IPS DF 6.9 (cell line): ENCODE measurements at regions not wholly inside any gene's neighbourhood (a gene's known extent, or its start where the extent isn't known, plus 50 kb on each side); places are given as distances from the start of the nearest gene placed in this dataset.
"Not testable (repeated sequence)": the region's sequence is repeated elsewhere in the genome, so short reads cannot be mapped to it uniquely, and the experiment has no call there.

Experiments
- DNase-seq: peaks from one replicate; pipeline ENCODE4 v3.0.0-alpha.2; 2013; ENCODE audit warnings: low read depth, low spot score
- H3K27ac ChIP-seq: one replicate; pipeline ENCODE4 v1.5.1; 2013; ENCODE audit warnings: low read length, control low read depth
- H3K27me3 ChIP-seq: 2 replicates; pipeline ENCODE4 v1.6.1; 2013; ENCODE audit warnings: mild to moderate bottlenecking, low read length; ENCODE audit not compliant: control insufficient read depth, insufficient read depth
- H3K36me3 ChIP-seq: 2 replicates; pipeline ENCODE4 v1.6.1; 2013; ENCODE audit warnings: low read length; ENCODE audit not compliant: control insufficient read depth, insufficient read depth
- H3K4me1 ChIP-seq: 2 replicates; pipeline ENCODE4 v1.6.1; 2013; ENCODE audit warnings: low read length; ENCODE audit not compliant: control insufficient read depth, insufficient read depth
- H3K4me3 ChIP-seq: 2 replicates; pipeline ENCODE4 v1.5.1; 2013; ENCODE audit warnings: mild to moderate bottlenecking, low read length
- H3K9me3 ChIP-seq: 2 replicates; pipeline ENCODE4 v1.6.1; 2013; ENCODE audit warnings: low read length, inconsistent platforms; ENCODE audit not compliant: control insufficient read depth, insufficient read depth
- WGBS: extraction: QIAGEN DNeasy Blood & Tissue Kit; methylation state at CpG from one replicate; pipeline ENCODE4 v1.1.7; 2013; ENCODE audit warnings: mixed read lengths, missing lambda C conversion rate; ENCODE audit not compliant: insufficient read length, insufficient coverage; 5-methylcytosine and 5-hydroxymethylcytosine counted together

DNA sequence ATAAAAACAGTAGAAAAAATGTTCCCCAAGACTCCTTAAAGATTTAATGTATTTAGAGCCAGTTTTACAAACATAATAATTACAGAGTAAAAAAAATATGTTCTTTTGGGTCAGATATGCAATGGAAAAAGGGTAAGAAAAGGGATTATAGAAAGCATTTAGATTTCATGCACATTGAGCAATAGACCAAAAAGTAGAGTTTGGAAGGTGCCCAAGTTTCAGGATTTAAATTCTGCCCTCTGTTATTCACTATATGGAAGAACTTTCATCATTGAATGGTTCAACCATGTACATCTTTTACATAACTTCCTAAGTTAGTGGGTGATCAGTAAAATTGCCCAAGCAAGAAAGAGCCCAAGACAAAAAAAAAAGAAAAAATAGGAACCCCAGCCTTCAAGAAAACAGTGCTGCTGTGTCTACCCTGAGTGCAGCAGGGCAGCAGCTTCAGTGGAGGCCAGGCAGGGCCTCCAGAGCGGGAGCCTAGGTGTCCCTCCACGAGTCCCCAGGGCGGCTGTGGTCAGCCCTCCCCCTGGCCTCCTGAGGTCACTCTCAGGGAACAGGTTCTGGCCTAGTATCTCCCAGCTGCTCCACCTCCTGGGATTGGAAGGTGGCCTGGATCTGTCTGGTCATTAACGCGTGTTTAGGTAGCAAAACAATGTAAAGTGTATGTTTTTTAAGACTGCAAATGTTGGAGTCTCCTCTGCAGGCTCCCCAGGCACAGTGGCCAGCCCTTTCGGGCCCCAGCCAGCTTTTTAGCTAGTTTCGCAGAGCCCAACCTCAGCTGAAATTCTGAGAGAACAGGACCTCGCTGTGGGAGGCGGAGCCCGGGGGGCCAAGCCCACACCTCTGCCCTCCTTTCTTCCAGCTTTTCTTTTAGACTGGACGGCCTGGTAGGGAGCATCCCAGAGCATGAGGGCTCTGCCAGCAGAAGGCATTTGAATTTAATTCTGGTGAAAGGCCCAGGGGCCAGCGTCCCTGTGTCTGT lies 77.3 kb downstream of the TEX51 start:
- Histone ChIP-seq H3K27ac (no peak overlapping the region), H3K9me3 (no peaks in the 10 kb centered on the region), H3K27me3 (no peaks in the 10 kb centered on the region), H3K4me3 (no peak overlapping the region), H3K36me3 (no peaks in the 10 kb centered on the region), H3K4me1 (no peaks in the 10 kb centered on the region)
- WGBS, result no CpG with 5 or more reads among the region's 12 CpGs
- DNase-seq, result no peak

DNA sequence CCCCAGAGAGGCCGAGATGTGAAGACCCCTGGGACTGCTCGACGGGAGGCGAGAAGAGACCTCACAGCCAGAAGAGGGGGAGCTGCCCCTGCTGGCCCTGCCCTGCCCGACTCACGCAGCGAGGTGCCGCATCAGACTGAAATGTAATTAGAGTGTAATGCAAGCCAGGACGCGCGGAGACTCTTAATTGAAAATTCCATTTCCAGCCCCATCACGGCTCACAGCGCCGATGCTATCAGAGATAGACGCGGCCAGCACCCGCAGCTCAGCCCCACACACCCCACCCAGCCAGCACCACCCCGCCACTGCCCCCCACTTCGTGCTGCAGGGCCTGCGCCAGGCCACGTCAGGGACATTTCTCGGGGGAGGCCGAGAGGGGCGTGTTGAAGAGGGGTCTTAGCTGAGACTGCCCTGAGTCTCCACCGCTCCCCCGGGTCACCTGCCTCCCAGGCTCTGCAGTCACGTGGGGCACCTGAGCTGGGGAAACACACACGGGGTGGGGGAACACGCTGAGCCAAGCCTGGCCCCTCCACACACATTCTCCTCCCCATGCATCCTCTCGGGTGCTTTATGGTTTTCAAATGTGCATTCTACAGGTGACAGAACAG lies 78.1 kb downstream of the TEX51 start:
- Histone ChIP-seq H3K4me1 (no peaks in the 10 kb centered on the region), H3K36me3 (no peaks in the 10 kb centered on the region), H3K27ac (no peak overlapping the region), H3K9me3 (no peaks in the 10 kb centered on the region), H3K27me3 (no peaks in the 10 kb centered on the region), H3K4me3 (no peak overlapping the region)
- no CpG with 5 or more reads among the region's 30 CpGs for WGBS
- DNase-seq, result no peak

- WGBS, result no CpG with 5 or more reads among the region's 4 CpGs
- Histone ChIP-seq H3K9me3 (no peaks in the 10 kb centered on the region), H3K27ac (no peak overlapping the region), H3K36me3 (no peaks in the 10 kb centered on the region), H3K4me3 (no peak overlapping the region), H3K4me1 (no peaks in the 10 kb centered on the region), H3K27me3 (no peaks in the 10 kb centered on the region)
- DNase-seq, result no peak
These were observed 79.6 kb downstream of the TEX51 start for GRCh38 chr2:126978333-126978732.

- DNase-seq, result no peak
- no peaks in the 10 kb centered on the region for H3K36me3 ChIP-seq
- H3K9me3 ChIP-seq, result no peaks in the 10 kb centered on the region
- H3K4me3 ChIP-seq, result no peak overlapping the region
- no CpG with 5 or more reads among the region's 7 CpGs for WGBS
- H3K27me3 ChIP-seq, result no peaks in the 10 kb centered on the region
- H3K27ac ChIP-seq, result no peak overlapping the region
- H3K4me1 ChIP-seq, result no peaks in the 10 kb centered on the region
These were observed 80.6 kb downstream of the TEX51 start for GRCh38 chr2:126979039-126980003.

DNA sequence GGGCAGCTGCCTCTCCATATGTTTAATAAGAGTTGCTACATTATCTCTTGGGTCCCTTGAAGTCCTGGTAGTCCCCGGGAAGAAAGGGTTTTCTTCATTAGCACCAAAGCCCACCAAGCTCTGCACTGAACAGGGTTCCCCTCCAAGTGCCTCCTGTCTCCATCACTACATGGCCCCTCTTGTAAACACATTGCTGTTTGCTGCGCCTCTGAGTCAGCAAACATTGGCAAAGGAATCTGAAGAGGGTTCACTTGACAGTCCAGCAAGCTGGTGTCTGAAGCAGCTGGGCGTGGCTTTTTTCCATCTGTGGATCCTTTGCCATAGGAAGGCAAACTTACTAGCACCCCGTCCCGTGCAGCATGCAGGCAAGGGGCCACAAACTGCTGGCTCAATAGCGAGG lies 82.8 kb downstream of the TEX51 start:
- Histone ChIP-seq H3K36me3 (no peaks in the 10 kb centered on the region), H3K4me3 (no peak overlapping the region), H3K27me3 (no peaks in the 10 kb centered on the region), H3K27ac (no peak overlapping the region), H3K9me3 (no peaks in the 10 kb centered on the region), H3K4me1 (no peaks in the 10 kb centered on the region)
- DNase-seq, result no peak
- WGBS, result no CpG with 5 or more reads among the region's 6 CpGs

DNA sequence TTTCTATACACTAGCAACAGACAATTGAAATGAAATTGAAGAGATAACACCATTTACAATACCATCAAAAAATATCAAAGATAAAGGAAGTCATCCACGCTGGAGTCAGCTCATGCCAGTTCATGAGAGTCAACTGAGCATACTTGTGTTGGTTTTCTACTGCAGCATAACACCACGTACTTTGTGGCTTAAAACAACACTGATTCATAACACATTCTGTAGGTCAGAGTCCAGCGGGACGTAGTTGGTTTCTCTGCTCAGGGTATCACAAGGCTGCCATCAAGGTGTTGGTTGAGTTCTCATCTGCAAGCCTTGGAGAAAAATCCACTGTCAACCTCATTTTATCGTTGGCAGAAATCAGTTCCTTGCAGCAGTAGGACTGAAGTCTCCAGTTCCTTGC lies 84.2 kb downstream of the TEX51 start:
- no peaks in the 10 kb centered on the region for H3K4me1 ChIP-seq
- H3K9me3 ChIP-seq, result no peaks in the 10 kb centered on the region
- H3K36me3 ChIP-seq, result no peaks in the 10 kb centered on the region
- H3K4me3 ChIP-seq, result no peak overlapping the region
- H3K27me3 ChIP-seq, result no peaks in the 10 kb centered on the region
- no peak overlapping the region for H3K27ac ChIP-seq
- no peak for DNase-seq
- no CpG with 5 or more reads among the region's 5 CpGs for WGBS

DNA sequence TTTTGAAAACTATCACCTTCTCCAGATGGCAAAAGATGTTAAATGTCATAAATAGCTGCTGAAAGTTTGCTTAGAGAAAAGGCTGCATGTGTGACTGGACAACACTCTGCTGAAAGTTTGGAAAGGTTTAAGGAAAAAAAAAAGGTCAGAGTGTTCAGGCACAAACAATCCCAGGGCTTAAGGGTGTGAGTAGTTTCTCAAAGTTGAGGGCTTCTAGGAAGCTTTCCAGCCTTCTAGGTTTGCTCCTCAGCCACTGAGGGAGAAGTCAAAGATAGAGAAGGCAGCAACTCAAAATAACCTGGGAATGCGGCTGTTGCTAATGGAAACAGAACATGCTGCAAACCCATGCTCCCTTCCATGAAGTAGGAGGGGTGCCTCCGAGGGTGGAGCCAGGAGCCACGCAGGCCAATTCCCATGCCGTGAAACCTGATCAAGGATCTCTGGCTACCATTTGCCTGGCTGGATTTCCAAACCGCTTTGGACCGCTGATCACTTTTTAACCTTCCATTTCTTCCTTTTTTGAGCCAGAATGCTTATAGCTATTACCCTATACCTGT lies 88.0 kb downstream of the TEX51 start:
- H3K36me3 ChIP-seq, result no peaks in the 10 kb centered on the region
- no peak overlapping the region for H3K4me3 ChIP-seq
- no peaks in the 10 kb centered on the region for H3K4me1 ChIP-seq
- H3K27me3 ChIP-seq, result no peaks in the 10 kb centered on the region
- DNase-seq, result no peak
- no CpG with 5 or more reads among the region's 6 CpGs for WGBS
- H3K27ac ChIP-seq, result no peak overlapping the region
- no peaks in the 10 kb centered on the region for H3K9me3 ChIP-seq

GRCh38 chr2:126988482-126988881 lies 89.8 kb downstream of the TEX51 start:
- H3K9me3 ChIP-seq, result no peaks in the 10 kb centered on the region
- no peaks in the 10 kb centered on the region for H3K4me1 ChIP-seq
- DNase-seq, result no peak
- no peaks in the 10 kb centered on the region for H3K36me3 ChIP-seq
- H3K27me3 ChIP-seq, result no peaks in the 10 kb centered on the region
- no peak overlapping the region for H3K27ac ChIP-seq
- H3K4me3 ChIP-seq, result no peak overlapping the region
- no CpG with 5 or more reads among the region's 4 CpGs for WGBS

GRCh38 chr2:126989064-126989463 lies 90.4 kb downstream of the TEX51 start:
- H3K27me3 ChIP-seq, H3K4me1 ChIP-seq, H3K27ac ChIP-seq, H3K9me3 ChIP-seq, H3K36me3 ChIP-seq, H3K4me3 ChIP-seq, DNase-seq: not testable (repeated sequence)
- no CpG with 5 or more reads among the region's 8 CpGs for WGBS

- no peak for DNase-seq
- H3K27ac ChIP-seq, result no peak overlapping the region
- no peak overlapping the region for H3K4me3 ChIP-seq
- H3K9me3 ChIP-seq, result no peaks in the 10 kb centered on the region
- H3K4me1 ChIP-seq, result no peaks in the 10 kb centered on the region
- H3K27me3 ChIP-seq, result no peaks in the 10 kb centered on the region
- no peaks in the 10 kb centered on the region for H3K36me3 ChIP-seq
- no CpG with 5 or more reads among the region's 2 CpGs for WGBS
These were observed 91.5 kb downstream of the TEX51 start for GRCh38 chr2:126990200-126990599.
